IMR-90 (cell line): ENCODE measurements at regions not wholly inside any gene's neighbourhood (a gene's known extent, or its start where the extent isn't known, plus 50 kb on each side); places are given as distances from the start of the nearest gene placed in this dataset.

ENCODE experiments used
- FOS ChIP-seq: fragments of 150-350 bp; IDR thresholded peaks from 2 replicates; pipeline ENCODE4 v1.6.1; 2016; ENCODE audit warnings: low read depth, low read length
- MXI1 ChIP-seq: IDR thresholded peaks from 2 replicates; pipeline ENCODE4 v1.6.1; 2012; ENCODE audit warnings: low read depth, mild to moderate bottlenecking, low read length, moderate library complexity, borderline replicate concordance
- POLR2A ChIP-seq: IDR thresholded peaks from 2 replicates; pipeline ENCODE4 v1.6.1; 2012; ENCODE audit warnings: mild to moderate bottlenecking, low read depth, low read length
- RAD21 ChIP-seq: IDR thresholded peaks from 2 replicates; pipeline ENCODE4 v1.6.1; 2012; ENCODE audit warnings: low read length, improper control_type of control experiment
- TF ChIP-seq, protein P1 (sequence below): conservative IDR thresholded peaks from 2 replicates; pipeline ENCODE4 v1.5.1; 2012; ENCODE audit warnings: mild to moderate bottlenecking, low read depth, low read length, improper control_type of control experiment

GRCh38 chr2:142220901-142221300, 90.1 kb upstream of the LRP1B start:
- no peak for TF ChIP-seq RAD21
- no peak for TF ChIP-seq MXI1
- no peak for TF ChIP-seq FOS
- TF ChIP-seq, protein P1, sequence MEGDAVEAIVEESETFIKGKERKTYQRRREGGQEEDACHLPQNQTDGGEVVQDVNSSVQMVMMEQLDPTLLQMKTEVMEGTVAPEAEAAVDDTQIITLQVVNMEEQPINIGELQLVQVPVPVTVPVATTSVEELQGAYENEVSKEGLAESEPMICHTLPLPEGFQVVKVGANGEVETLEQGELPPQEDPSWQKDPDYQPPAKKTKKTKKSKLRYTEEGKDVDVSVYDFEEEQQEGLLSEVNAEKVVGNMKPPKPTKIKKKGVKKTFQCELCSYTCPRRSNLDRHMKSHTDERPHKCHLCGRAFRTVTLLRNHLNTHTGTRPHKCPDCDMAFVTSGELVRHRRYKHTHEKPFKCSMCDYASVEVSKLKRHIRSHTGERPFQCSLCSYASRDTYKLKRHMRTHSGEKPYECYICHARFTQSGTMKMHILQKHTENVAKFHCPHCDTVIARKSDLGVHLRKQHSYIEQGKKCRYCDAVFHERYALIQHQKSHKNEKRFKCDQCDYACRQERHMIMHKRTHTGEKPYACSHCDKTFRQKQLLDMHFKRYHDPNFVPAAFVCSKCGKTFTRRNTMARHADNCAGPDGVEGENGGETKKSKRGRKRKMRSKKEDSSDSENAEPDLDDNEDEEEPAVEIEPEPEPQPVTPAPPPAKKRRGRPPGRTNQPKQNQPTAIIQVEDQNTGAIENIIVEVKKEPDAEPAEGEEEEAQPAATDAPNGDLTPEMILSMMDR, result no peak
- TF ChIP-seq POLR2A, result no peak
